NB4 (cell line): ENCODE measurements at regions not wholly inside any gene's neighbourhood (a gene's known extent, or its start where the extent isn't known, plus 50 kb on each side); places are given as distances from the start of the nearest gene placed in this dataset.

Experiments
- DNase-seq: peaks from one replicate; pipeline ENCODE4 v3.0.0; 2010; ENCODE audit warnings: low read depth
- H3K4me3 ChIP-seq: one replicate; pipeline ENCODE4 v1.5.1; 2011; ENCODE audit warnings: mild to moderate bottlenecking, low read depth, low read length, moderate library complexity
- CTCF ChIP-seq: IDR thresholded peaks from one replicate; pipeline ENCODE4 v1.5.1; 2012; ENCODE audit warnings: low read depth, low read length
- MAX ChIP-seq: IDR thresholded peaks from 2 replicates; pipeline ENCODE4 v1.6.1; 2011; ENCODE audit warnings: low read depth, low read length
- MYC ChIP-seq: IDR thresholded peaks from 2 replicates; pipeline ENCODE4 v1.6.1; 2011; ENCODE audit warnings: low read depth, low read length
- POLR2A ChIP-seq: IDR thresholded peaks from 2 replicates; pipeline ENCODE4 v1.6.1; 2011; ENCODE audit warnings: mild to moderate bottlenecking; ENCODE audit not compliant: insufficient read length; ENCODE audit errors: extremely low read depth

- no peak overlapping the region for H3K4me3 ChIP-seq
- TF ChIP-seq MYC (no peak), MAX (no peak), CTCF (no peak), POLR2A (no peak)
- DNase-seq, result no peak
These were observed 324.7 kb upstream of the JAG1 start for GRCh38 chr20:10998476-10998875.

- no peak overlapping the region for H3K4me3 ChIP-seq
- DNase-seq, result no peak
- TF ChIP-seq MYC (no peak), MAX (no peak), CTCF (no peak), POLR2A (no peak)
These were observed 326.6 kb upstream of the JAG1 start for GRCh38 chr20:11000416-11000815.

GRCh38 chr20:11001302-11001701 is 327.5 kb upstream of the JAG1 start:
- H3K4me3 ChIP-seq, result no peak overlapping the region
- no peak for TF ChIP-seq MYC
- DNase-seq, result no peak

GRCh38 chr20:11001764-11002540 is 328.2 kb upstream of the JAG1 start:
- DNase-seq, result peak; percentile 96
- no peak overlapping the region for H3K4me3 ChIP-seq
- TF ChIP-seq POLR2A (no peak), CTCF (no peak), MAX (no peak; the same call in 1 of the 2 replicates), MYC (peak; percentile 44; the same call in 1 of the 2 replicates)

- no peak for DNase-seq
- TF ChIP-seq POLR2A (no peak), MAX (no peak), CTCF (no peak), MYC (no peak)
- no peak overlapping the region for H3K4me3 ChIP-seq
These were observed 329.5 kb upstream of the JAG1 start for GRCh38 chr20:11003341-11003740.

- TF ChIP-seq MYC, result no peak
- TF ChIP-seq CTCF, result no peak
- H3K4me3 ChIP-seq, result no peak overlapping the region
- no peak for DNase-seq
These were observed 334.7 kb upstream of the JAG1 start for GRCh38 chr20:11008444-11009033.
